Endothelial cell (in vitro differentiated cells): ENCODE measurements at regions not wholly inside any gene's neighbourhood (a gene's known extent, or its start where the extent isn't known, plus 50 kb on each side); places are given as distances from the start of the nearest gene placed in this dataset.
"Not testable (repeated sequence)": the region's sequence is repeated elsewhere in the genome, so short reads cannot be mapped to it uniquely, and the experiment has no call there.

Experiments
- DNase-seq: peaks from one replicate; pipeline ENCODE4 v3.0.0; 2021; ENCODE audit warnings: low spot score
- H3K27ac Mint-ChIP-seq: one replicate; pipeline ENCODE4 v1.8.0; 2021; ENCODE audit warnings: mixed read lengths, inconsistent platforms; ENCODE audit not compliant: unreplicated experiment
- H3K27me3 Mint-ChIP-seq: one replicate; pipeline ENCODE4 v1.8.0; 2021; ENCODE audit warnings: mild to moderate bottlenecking, moderate library complexity, mixed read lengths, inconsistent platforms; ENCODE audit not compliant: unreplicated experiment
- H3K36me3 Mint-ChIP-seq: one replicate; pipeline ENCODE4 v1.8.0; 2021; ENCODE audit warnings: mild to moderate bottlenecking, low read depth, mixed read lengths, inconsistent platforms; ENCODE audit not compliant: unreplicated experiment
- H3K4me1 Mint-ChIP-seq: one replicate; pipeline ENCODE4 v1.8.0; 2021; ENCODE audit warnings: mild to moderate bottlenecking, mixed read lengths, inconsistent platforms; ENCODE audit not compliant: unreplicated experiment
- H3K4me3 Mint-ChIP-seq: one replicate; pipeline ENCODE4 v1.8.0; 2021; ENCODE audit warnings: mild to moderate bottlenecking, mixed read lengths, inconsistent platforms; ENCODE audit not compliant: unreplicated experiment
- H3K9me3 Mint-ChIP-seq: one replicate; pipeline ENCODE4 v1.8.0; 2021; ENCODE audit warnings: mixed read lengths, inconsistent platforms; ENCODE audit not compliant: unreplicated experiment
- TF ChIP-seq, protein P1 (sequence below): fragments of 200-600 bp; sonication (generic); IDR thresholded peaks from one replicate; pipeline ENCODE4 v1.5.0; 2021; ENCODE audit warnings: antibody characterized with exemption; ENCODE audit not compliant: unreplicated experiment

GRCh38 chrX:499870-500364 is 113.2 kb upstream of the PPP2R3B start:
- TF ChIP-seq, protein P1, sequence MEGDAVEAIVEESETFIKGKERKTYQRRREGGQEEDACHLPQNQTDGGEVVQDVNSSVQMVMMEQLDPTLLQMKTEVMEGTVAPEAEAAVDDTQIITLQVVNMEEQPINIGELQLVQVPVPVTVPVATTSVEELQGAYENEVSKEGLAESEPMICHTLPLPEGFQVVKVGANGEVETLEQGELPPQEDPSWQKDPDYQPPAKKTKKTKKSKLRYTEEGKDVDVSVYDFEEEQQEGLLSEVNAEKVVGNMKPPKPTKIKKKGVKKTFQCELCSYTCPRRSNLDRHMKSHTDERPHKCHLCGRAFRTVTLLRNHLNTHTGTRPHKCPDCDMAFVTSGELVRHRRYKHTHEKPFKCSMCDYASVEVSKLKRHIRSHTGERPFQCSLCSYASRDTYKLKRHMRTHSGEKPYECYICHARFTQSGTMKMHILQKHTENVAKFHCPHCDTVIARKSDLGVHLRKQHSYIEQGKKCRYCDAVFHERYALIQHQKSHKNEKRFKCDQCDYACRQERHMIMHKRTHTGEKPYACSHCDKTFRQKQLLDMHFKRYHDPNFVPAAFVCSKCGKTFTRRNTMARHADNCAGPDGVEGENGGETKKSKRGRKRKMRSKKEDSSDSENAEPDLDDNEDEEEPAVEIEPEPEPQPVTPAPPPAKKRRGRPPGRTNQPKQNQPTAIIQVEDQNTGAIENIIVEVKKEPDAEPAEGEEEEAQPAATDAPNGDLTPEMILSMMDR, result no peak
- Mint-ChIP-seq H3K36me3 (peaks cover 27% of the 10 kb centered on the region), H3K9me3 (peaks cover 35% of the 10 kb centered on the region), H3K27me3 (peaks cover 16% of the 10 kb centered on the region), H3K4me3 (peak overlapping the region; percentile 59), H3K4me1 (no peaks in the 10 kb centered on the region), H3K27ac (no peak overlapping the region)
- DNase-seq, result no peak

GRCh38 chrX:500481-501010 is 113.8 kb upstream of the PPP2R3B start:
- Mint-ChIP-seq H3K27ac (no peak overlapping the region), H3K4me3 (no peak overlapping the region), H3K36me3 (peaks cover 27% of the 10 kb centered on the region), H3K27me3 (peaks cover 16% of the 10 kb centered on the region), H3K4me1 (no peaks in the 10 kb centered on the region), H3K9me3 (peaks cover 36% of the 10 kb centered on the region)
- TF ChIP-seq, protein P1, result no peak
- DNase-seq, result no peak

DNA sequence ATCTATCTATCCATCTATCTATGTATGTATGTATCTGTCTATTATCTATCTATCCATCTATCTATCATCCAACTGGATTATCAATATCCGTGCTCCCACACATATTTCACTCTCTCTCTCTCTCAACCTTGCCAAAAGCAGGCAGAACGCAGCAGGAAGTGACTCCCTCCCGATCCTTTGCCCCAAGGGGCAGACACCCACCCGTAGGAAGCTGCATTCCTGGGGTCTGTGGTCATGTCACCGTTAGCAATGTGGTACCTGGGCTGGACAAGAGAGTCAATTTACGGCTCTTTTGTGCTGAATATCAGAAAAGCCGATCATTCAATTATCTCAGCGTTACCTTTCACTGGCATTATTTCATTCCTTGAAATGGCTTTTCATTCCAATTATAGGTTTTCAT is 119.6 kb upstream of the PPP2R3B start:
- DNase-seq, result no peak
- peaks cover 47% of the 10 kb centered on the region for H3K9me3 Mint-ChIP-seq
- no peaks in the 10 kb centered on the region for H3K4me1 Mint-ChIP-seq
- TF ChIP-seq, protein P1, result no peak
- H3K27me3 Mint-ChIP-seq, result peaks cover 15% of the 10 kb centered on the region
- H3K36me3 Mint-ChIP-seq, result peaks cover 20% of the 10 kb centered on the region
- no peak overlapping the region for H3K27ac Mint-ChIP-seq
- no peak overlapping the region for H3K4me3 Mint-ChIP-seq

DNA sequence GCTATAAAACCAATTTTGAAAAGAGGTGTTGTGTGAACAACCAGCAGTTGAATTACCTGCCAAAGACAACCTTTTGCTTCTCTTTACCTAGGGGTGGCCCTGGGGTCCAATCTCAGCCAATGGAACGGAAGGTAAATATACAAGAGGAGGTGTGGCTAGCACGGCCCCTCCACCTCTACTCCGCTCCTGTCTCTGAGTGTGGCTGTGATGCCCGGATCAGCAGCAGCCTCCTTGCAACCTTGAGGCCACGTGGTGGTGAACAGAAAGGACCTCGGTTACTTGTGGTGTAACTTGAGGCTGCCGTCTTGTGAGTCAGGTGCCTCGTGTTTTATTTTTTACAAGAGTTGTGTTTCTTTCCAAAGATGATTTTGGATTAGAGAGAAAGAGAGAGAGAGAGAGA is 121.5 kb upstream of the PPP2R3B start:
- Mint-ChIP-seq H3K27ac (no peak overlapping the region), H3K36me3 (peaks cover 5% of the 10 kb centered on the region), H3K4me3 (no peak overlapping the region), H3K4me1 (no peaks in the 10 kb centered on the region), H3K9me3 (peaks cover 32% of the 10 kb centered on the region), H3K27me3 (peaks cover 7% of the 10 kb centered on the region)
- TF ChIP-seq, protein P1, result no peak
- no peak for DNase-seq

- not testable (repeated sequence) for DNase-seq, H3K27me3 Mint-ChIP-seq, H3K36me3 Mint-ChIP-seq, H3K27ac Mint-ChIP-seq, H3K4me1 Mint-ChIP-seq, H3K4me3 Mint-ChIP-seq
- H3K9me3 Mint-ChIP-seq, result peaks cover 32% of the 10 kb centered on the region
Measured at GRCh38 chrX:508821-509220, 121.8 kb upstream of the SHOX start.

DNA sequence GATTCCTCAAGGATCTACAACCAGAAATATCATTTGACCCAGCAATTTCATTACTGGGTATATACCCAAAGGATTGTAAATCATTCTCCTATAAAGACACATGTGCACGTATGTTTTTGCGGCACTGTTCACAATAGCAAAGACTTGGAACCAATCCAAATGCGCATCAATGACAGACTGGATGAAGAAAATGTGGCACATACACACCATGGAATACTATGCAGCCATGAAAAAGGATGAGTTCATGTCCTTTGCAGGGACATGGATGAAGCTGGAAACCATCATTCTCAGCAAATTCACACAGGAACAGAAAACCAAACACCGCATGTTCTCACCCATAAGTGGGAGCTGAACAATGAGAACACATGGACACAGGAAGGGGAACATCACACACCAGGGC is 119.5 kb upstream of the SHOX start:
- not testable (repeated sequence) for H3K27me3 Mint-ChIP-seq, H3K36me3 Mint-ChIP-seq, H3K4me3 Mint-ChIP-seq, DNase-seq, H3K4me1 Mint-ChIP-seq
- Mint-ChIP-seq H3K9me3 (peaks cover 27% of the 10 kb centered on the region), H3K27ac (peak overlapping the region; percentile 64)
